ENCODE measurements at regions not wholly inside any gene's neighbourhood (a gene's known extent, or its start where the extent isn't known, plus 50 kb on each side); places are given as distances from the start of the nearest gene placed in this dataset.

DNA sequence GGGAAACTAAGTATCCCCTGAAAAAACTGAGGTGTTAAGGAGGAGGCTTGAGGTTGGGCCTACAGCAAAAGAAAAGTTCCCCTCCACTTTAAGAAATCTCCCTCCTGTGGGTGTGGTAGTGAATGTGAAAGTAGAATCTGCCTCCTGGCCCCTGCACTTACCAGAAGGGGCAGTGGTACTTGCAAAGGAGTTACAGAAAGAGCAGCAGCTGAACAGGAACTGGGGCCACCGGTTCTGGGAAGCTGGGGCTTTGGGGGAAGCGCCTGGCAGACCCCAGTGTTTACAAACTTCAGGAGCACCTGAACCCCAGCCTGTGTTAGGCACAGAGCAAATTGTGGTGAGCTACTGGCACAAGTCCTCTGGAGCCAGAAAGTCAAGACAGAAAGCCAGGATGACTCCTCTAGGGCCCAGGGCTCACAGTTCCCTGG, 250.2 kb upstream of the FGGY start:
- no TSS peak for BruUV-seq (replicated peaks)
- Histone ChIP-seq H3K36me3 (ENCODE audit: control insufficient read depth, insufficient read depth, low read length) (no peaks in the 10 kb centered on the region), H3K4me1 (ENCODE audit: control insufficient read depth, insufficient read depth, low read length) (no peaks in the 10 kb centered on the region), H3K4me3 (ENCODE audit: low read depth in 2 of 2, low read length in 2 of 2) (no peak overlapping the region), H3K9me3 (ENCODE audit: control insufficient read depth, insufficient read depth, low read depth, low read length) (no peaks in the 10 kb centered on the region), H3K27ac (ENCODE audit: low read length) (no peak overlapping the region), H3K27me3 (ENCODE audit: control insufficient read depth, insufficient read depth, low read length) (no peaks in the 10 kb centered on the region)
- intact Hi-C loops (cut with micrococcal nuclease; ENCODE audit: unreplicated experiment) (no loop called here), in situ Hi-C loops (cut with HindIII; ENCODE audit: low pct_unique_long_range_greater_than_20kb, low sequenced_read_pairs) (no loop called here)
- DNase-seq (ENCODE audit: low read depth, low spot score) (no peak), ATAC-seq (no peak)
- TF ChIP-seq, protein P1, sequence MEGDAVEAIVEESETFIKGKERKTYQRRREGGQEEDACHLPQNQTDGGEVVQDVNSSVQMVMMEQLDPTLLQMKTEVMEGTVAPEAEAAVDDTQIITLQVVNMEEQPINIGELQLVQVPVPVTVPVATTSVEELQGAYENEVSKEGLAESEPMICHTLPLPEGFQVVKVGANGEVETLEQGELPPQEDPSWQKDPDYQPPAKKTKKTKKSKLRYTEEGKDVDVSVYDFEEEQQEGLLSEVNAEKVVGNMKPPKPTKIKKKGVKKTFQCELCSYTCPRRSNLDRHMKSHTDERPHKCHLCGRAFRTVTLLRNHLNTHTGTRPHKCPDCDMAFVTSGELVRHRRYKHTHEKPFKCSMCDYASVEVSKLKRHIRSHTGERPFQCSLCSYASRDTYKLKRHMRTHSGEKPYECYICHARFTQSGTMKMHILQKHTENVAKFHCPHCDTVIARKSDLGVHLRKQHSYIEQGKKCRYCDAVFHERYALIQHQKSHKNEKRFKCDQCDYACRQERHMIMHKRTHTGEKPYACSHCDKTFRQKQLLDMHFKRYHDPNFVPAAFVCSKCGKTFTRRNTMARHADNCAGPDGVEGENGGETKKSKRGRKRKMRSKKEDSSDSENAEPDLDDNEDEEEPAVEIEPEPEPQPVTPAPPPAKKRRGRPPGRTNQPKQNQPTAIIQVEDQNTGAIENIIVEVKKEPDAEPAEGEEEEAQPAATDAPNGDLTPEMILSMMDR (IDR thresholded peaks at IDR 0.05) = no peak
- CTCF ChIA-PET = no interaction called here
- POLR2A ChIA-PET = no interaction called here

DNA sequence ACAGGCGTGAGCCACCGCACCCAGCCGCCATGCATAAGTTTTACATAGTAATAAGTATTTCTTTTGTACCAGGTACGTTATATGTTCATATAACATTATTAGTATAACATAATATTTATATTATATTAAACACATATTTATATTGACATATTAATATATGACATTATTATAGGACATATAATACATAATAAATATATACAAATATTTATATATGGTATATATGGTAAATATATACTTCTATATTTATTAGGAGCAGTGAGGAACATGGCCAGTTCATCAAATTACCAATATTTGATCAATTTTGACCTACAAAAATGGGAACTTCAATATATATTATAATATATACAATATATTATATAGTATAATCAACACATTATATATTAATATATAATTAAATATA, 245.9 kb upstream of the FGGY start:
- POLR2A ChIA-PET = no interaction called here

DNA sequence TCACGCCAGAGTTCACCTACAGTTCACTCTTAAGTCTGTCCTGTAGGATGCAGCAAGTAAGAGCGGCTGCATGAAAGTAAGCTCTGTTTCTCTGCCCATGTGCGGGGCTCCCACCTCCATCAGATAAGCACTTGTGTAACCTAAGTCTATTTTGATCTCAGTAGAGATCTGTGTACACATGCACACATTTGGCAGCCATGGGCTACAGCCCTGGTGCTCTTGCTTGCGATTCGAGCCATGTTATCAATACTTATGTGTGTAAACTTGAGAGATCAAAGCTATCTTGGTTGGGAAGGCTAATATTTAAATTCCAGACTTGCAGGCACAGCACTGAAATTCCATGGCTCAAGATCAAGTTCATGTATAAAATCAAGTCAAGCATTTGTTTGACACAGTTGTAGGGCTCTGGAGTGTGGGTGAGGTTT, 244.7 kb upstream of the FGGY start:
- H3K9me3 ChIP-seq (ENCODE audit: control insufficient read depth, insufficient read depth, low read depth, low read length) = no peaks in the 10 kb centered on the region
- ChIA-PET POLR2A (no interaction called here), CTCF (no interaction called here)
- BruUV-seq (replicated peaks) = no TSS peak
- H3K27me3 ChIP-seq (ENCODE audit: control insufficient read depth, insufficient read depth, low read length) = no peaks in the 10 kb centered on the region
- ATAC-seq = peak; percentile 38; the same call in 1 of the 2 replicates
- H3K4me1 ChIP-seq (ENCODE audit: control insufficient read depth, insufficient read depth, low read length) = no peaks in the 10 kb centered on the region
- H3K4me3 ChIP-seq (ENCODE audit: low read depth in 2 of 2, low read length in 2 of 2) = no peak overlapping the region
- no peaks in the 10 kb centered on the region for H3K36me3 ChIP-seq (ENCODE audit: control insufficient read depth, insufficient read depth, low read length)
- in situ Hi-C loops (cut with HindIII; ENCODE audit: low pct_unique_long_range_greater_than_20kb, low sequenced_read_pairs) = no loop called here
- no peak overlapping the region for H3K27ac ChIP-seq (ENCODE audit: low read length)
- no peak for DNase-seq (ENCODE audit: low read depth, low spot score)
- peak; percentile 82 for TF ChIP-seq TCF7L2 (IDR thresholded peaks at IDR 0.05; ENCODE audit: low read depth, low read length)
- TF ChIP-seq, protein P1 (IDR thresholded peaks at IDR 0.05) = no peak
- intact Hi-C loops (cut with micrococcal nuclease; ENCODE audit: unreplicated experiment) = no loop called here

More for the DNA sequence above, 245.9 kb upstream of the FGGY start:
- ATAC-seq (no peak), DNase-seq (ENCODE audit: low read depth, low spot score) (no peak)
- H3K27me3 ChIP-seq (ENCODE audit: control insufficient read depth, insufficient read depth, low read length) = no peaks in the 10 kb centered on the region
- no peak for TF ChIP-seq TCF7L2 (IDR thresholded peaks at IDR 0.05; ENCODE audit: low read depth, low read length)
- no peaks in the 10 kb centered on the region for H3K9me3 ChIP-seq (ENCODE audit: control insufficient read depth, insufficient read depth, low read depth, low read length)
- H3K27ac ChIP-seq (ENCODE audit: low read length) = no peak overlapping the region
- no TSS peak for BruUV-seq (replicated peaks)
- no peak overlapping the region for H3K4me3 ChIP-seq (ENCODE audit: low read depth in 2 of 2, low read length in 2 of 2)
- in situ Hi-C loops (cut with HindIII; ENCODE audit: low pct_unique_long_range_greater_than_20kb, low sequenced_read_pairs) = no loop called here
- no peaks in the 10 kb centered on the region for H3K36me3 ChIP-seq (ENCODE audit: control insufficient read depth, insufficient read depth, low read length)
- no peaks in the 10 kb centered on the region for H3K4me1 ChIP-seq (ENCODE audit: control insufficient read depth, insufficient read depth, low read length)
- CTCF ChIA-PET = no interaction called here
- intact Hi-C loops (cut with micrococcal nuclease; ENCODE audit: unreplicated experiment) = no loop called here

DNA sequence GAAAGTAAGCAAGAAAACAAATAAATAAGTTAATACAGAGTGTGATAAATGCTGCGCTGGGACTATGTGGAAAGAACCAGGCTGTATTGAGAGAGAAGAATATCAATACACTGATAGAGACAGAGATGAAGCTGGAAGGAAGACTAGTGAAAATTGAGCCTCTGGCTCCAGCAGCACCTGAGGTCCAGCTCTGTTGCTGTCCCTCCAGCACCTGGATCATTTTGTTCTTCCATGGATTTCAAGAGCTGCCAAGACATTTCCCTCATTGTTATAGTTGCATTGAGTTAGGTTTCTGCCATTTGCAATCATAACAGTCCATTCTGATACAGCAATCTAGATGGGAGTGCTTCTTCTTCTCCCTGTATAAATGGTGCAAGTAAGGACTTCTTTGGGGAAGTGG, 242.7 kb upstream of the FGGY start:
- ChIA-PET POLR2A (no interaction called here), CTCF (no interaction called here)
- TF ChIP-seq REST (IDR thresholded peaks at IDR 0.05; ENCODE audit: insufficient read depth in 1 of 2, low read depth in 2 of 2, low read length in 1 of 2) = no peak
- TF ChIP-seq, protein P1 (IDR thresholded peaks at IDR 0.05) = no peak
- no peak for TF ChIP-seq TCF7L2 (IDR thresholded peaks at IDR 0.05; ENCODE audit: low read depth, low read length)
- no peak for TF ChIP-seq SIN3A (IDR thresholded peaks at IDR 0.05; ENCODE audit: borderline replicate concordance, insufficient read depth, low read depth, low read length)
- in situ Hi-C loops (cut with HindIII; ENCODE audit: low pct_unique_long_range_greater_than_20kb, low sequenced_read_pairs) = no loop called here
- Histone ChIP-seq H3K27me3 (ENCODE audit: control insufficient read depth, insufficient read depth, low read length) (no peaks in the 10 kb centered on the region), H3K9me3 (ENCODE audit: control insufficient read depth, insufficient read depth, low read depth, low read length) (no peaks in the 10 kb centered on the region), H3K36me3 (ENCODE audit: control insufficient read depth, insufficient read depth, low read length) (no peaks in the 10 kb centered on the region), H3K27ac (ENCODE audit: low read length) (no peak overlapping the region), H3K4me1 (ENCODE audit: control insufficient read depth, insufficient read depth, low read length) (no peaks in the 10 kb centered on the region), H3K4me3 (ENCODE audit: low read depth in 2 of 2, low read length in 2 of 2) (no peak overlapping the region)
- no TSS peak for BruUV-seq (replicated peaks)
- ATAC-seq = no peak
- no peak for DNase-seq (ENCODE audit: low read depth, low spot score)
- intact Hi-C loops (cut with micrococcal nuclease; ENCODE audit: unreplicated experiment) = no loop called here
